ENCODE measurements at regions not wholly inside any gene's neighbourhood (a gene's known extent, or its start where the extent isn't known, plus 50 kb on each side); places are given as distances from the start of the nearest gene placed in this dataset.

GRCh38 chr12:97854477-97854876, 391.9 kb downstream of the RMST start:
- WGBS (ENCODE audit: insufficient coverage), result 86% methylated on average over 1 of the region's 1 CpG
- no peak overlapping the region for H3K4me3 ChIP-seq (ENCODE audit: control extremely low read depth in 1 of 5, extremely low read depth in 1 of 5, insufficient read depth in 1 of 5, low read depth in 2 of 5, low read length in 4 of 5)

GRCh38 chr12:97862072-97862471, 399.5 kb downstream of the RMST start:
- Histone ChIP-seq H3K9ac (ENCODE audit: low read length) (no peak overlapping the region), H3K4me3 (ENCODE audit: control extremely low read depth in 1 of 5, extremely low read depth in 1 of 5, insufficient read depth in 1 of 5, low read depth in 2 of 5, low read length in 4 of 5) (no peak overlapping the region), H3K4me2 (replicated peaks; ENCODE audit: low read depth, low read length, poor library complexity, severe bottlenecking) (no peak overlapping the region), H3K36me3 (replicated peaks in 1 of 2; ENCODE audit: control extremely low read depth in 1 of 2, control insufficient read depth in 1 of 2, extremely low read depth in 1 of 2, insufficient read depth in 2 of 2, low read length in 1 of 2) (no peaks in the 10 kb centered on the region), H3K4me1 (ENCODE audit: control insufficient read depth in 2 of 2, insufficient read depth in 2 of 2, low read length in 2 of 2) (no peaks in the 10 kb centered on the region), H2AFZ (ENCODE audit: insufficient read depth, low read depth, low read length, poor library complexity, severe bottlenecking) (no peak overlapping the region), H3K27ac (ENCODE audit: low read length in 2 of 2) (no peak overlapping the region), H3K9me3 (ENCODE audit: control extremely low read depth in 1 of 3, control insufficient read depth in 2 of 3, insufficient read depth in 1 of 3, low read length in 2 of 3) (peaks cover 0 to 3% (median 0%) of the 10 kb centered on the region in 3 donors), H3K27me3 (replicated peaks in 1 of 4; ENCODE audit: control extremely low read depth in 1 of 4, control insufficient read depth in 3 of 4, insufficient read depth in 4 of 4, low read length in 3 of 4) (no peaks in the 10 kb centered on the region), H4K20me1 (ENCODE audit: control insufficient read depth, insufficient read depth, low read length, poor library complexity, severe bottlenecking) (no peaks in the 10 kb centered on the region), H3K79me2 (ENCODE audit: control insufficient read depth, insufficient read depth, low read length) (no peaks in the 10 kb centered on the region)
- H3K4me3 Mint-ChIP-seq, result no peak overlapping the region
- intact Hi-C loops (cut with micrococcal nuclease), result no loop called here
- WGBS (ENCODE audit: insufficient coverage), result 71% methylated on average over 1 of the region's 2 CpGs
- no peaks in the 10 kb centered on the region for H3K27me3 Mint-ChIP-seq
- no peak overlapping the region for H3K27ac Mint-ChIP-seq
- DNase-seq (no peak), ATAC-seq (ENCODE audit: low read depth) (no peak)
- ChIA-PET CTCF (no interaction called here), POLR2A (no interaction called here)
- no peaks in the 10 kb centered on the region for H3K4me1 Mint-ChIP-seq
- no peak for TF ChIP-seq CTCF (IDR thresholded peaks at IDR 0.05)
- TF ChIP-seq EZH2 (IDR thresholded peaks at IDR 0.05; ENCODE audit: borderline replicate concordance, insufficient read depth, low read depth, low read length, poor library complexity, severe bottlenecking), result no peak
- peaks cover 7% of the 10 kb centered on the region for H3K9me3 Mint-ChIP-seq (ENCODE audit: insufficient read depth)

More at GRCh38 chr12:97854477-97854876, 391.9 kb downstream of the RMST start:
- H3K4me3 Mint-ChIP-seq, result no peak overlapping the region
- TF ChIP-seq CTCF (IDR thresholded peaks at IDR 0.05) (no peak), EZH2 (IDR thresholded peaks at IDR 0.05; ENCODE audit: borderline replicate concordance, insufficient read depth, low read depth, low read length, poor library complexity, severe bottlenecking) (no peak)
- H3K4me1 Mint-ChIP-seq, result no peaks in the 10 kb centered on the region
- Histone ChIP-seq H3K4me1 (ENCODE audit: control insufficient read depth in 2 of 2, insufficient read depth in 2 of 2, low read length in 2 of 2) (no peaks in the 10 kb centered on the region), H3K9me3 (ENCODE audit: control extremely low read depth in 1 of 3, control insufficient read depth in 2 of 3, insufficient read depth in 1 of 3, low read length in 2 of 3) (peaks cover 0 to 3% (median 0%) of the 10 kb centered on the region in 3 donors), H3K79me2 (ENCODE audit: control insufficient read depth, insufficient read depth, low read length) (no peaks in the 10 kb centered on the region), H2AFZ (ENCODE audit: insufficient read depth, low read depth, low read length, poor library complexity, severe bottlenecking) (no peak overlapping the region), H3K36me3 (replicated peaks in 1 of 2; ENCODE audit: control extremely low read depth in 1 of 2, control insufficient read depth in 1 of 2, extremely low read depth in 1 of 2, insufficient read depth in 2 of 2, low read length in 1 of 2) (no peaks in the 10 kb centered on the region), H3K27me3 (replicated peaks in 1 of 4; ENCODE audit: control extremely low read depth in 1 of 4, control insufficient read depth in 3 of 4, insufficient read depth in 4 of 4, low read length in 3 of 4) (no peaks in the 10 kb centered on the region), H4K20me1 (ENCODE audit: control insufficient read depth, insufficient read depth, low read length, poor library complexity, severe bottlenecking) (no peaks in the 10 kb centered on the region), H3K4me2 (replicated peaks; ENCODE audit: low read depth, low read length, poor library complexity, severe bottlenecking) (no peak overlapping the region), H3K27ac (ENCODE audit: low read length in 2 of 2) (no peak overlapping the region), H3K9ac (ENCODE audit: low read length) (no peak overlapping the region)
- no peak for DNase-seq
- no peak overlapping the region for H3K27ac Mint-ChIP-seq
- intact Hi-C loops (cut with micrococcal nuclease), result no loop called here
- no peak for ATAC-seq (ENCODE audit: low read depth)
- POLR2A ChIA-PET, result no interaction called here
- CTCF ChIA-PET, result no interaction called here
- no peaks in the 10 kb centered on the region for H3K27me3 Mint-ChIP-seq
- no peaks in the 10 kb centered on the region for H3K9me3 Mint-ChIP-seq (ENCODE audit: insufficient read depth)
